ENCODE measurements at regions not wholly inside any gene's neighbourhood (a gene's known extent, or its start where the extent isn't known, plus 50 kb on each side); places are given as distances from the start of the nearest gene placed in this dataset.

GRCh38 chr13:69649063-69649392 lies 458.6 kb upstream of the ATXN8OS start:
- no peaks in the 10 kb centered on the region for H3K27me3 Mint-ChIP-seq (ENCODE audit: low read depth)
- H3K36me3 Mint-ChIP-seq (ENCODE audit: low read depth) = no peaks in the 10 kb centered on the region

GRCh38 chr13:69648340-69649062 lies 459.1 kb upstream of the ATXN8OS start:
- DNase-seq (ENCODE audit: low spot score) = no peak
- no peak overlapping the region for H3K27ac Mint-ChIP-seq (ENCODE audit: unreplicated experiment)
- H3K4me1 Mint-ChIP-seq (ENCODE audit: low read depth) = no peaks in the 10 kb centered on the region
- H3K27me3 Mint-ChIP-seq (ENCODE audit: low read depth) = no peaks in the 10 kb centered on the region
- H3K9me3 Mint-ChIP-seq (ENCODE audit: low read depth) = no peaks in the 10 kb centered on the region
- H3K36me3 Mint-ChIP-seq (ENCODE audit: low read depth) = no peaks in the 10 kb centered on the region
- no peak overlapping the region for H3K4me3 Mint-ChIP-seq (ENCODE audit: unreplicated experiment)
- TF ChIP-seq CTCF (IDR thresholded peaks at IDR 0.05) = no peak

More at GRCh38 chr13:69649063-69649392, 458.6 kb upstream of the ATXN8OS start:
- Mint-ChIP-seq H3K9me3 (ENCODE audit: low read depth) (no peaks in the 10 kb centered on the region), H3K4me3 (ENCODE audit: unreplicated experiment) (no peak overlapping the region), H3K27ac (ENCODE audit: unreplicated experiment) (no peak overlapping the region), H3K4me1 (ENCODE audit: low read depth) (no peaks in the 10 kb centered on the region)
- DNase-seq (ENCODE audit: low spot score) = no peak
- no peak for TF ChIP-seq CTCF (IDR thresholded peaks at IDR 0.05)

GRCh38 chr13:69644447-69644846 lies 463.2 kb upstream of the ATXN8OS start:
- TF ChIP-seq CTCF (IDR thresholded peaks at IDR 0.05) = no peak
- H3K36me3 Mint-ChIP-seq (ENCODE audit: low read depth) = no peaks in the 10 kb centered on the region
- no peaks in the 10 kb centered on the region for H3K9me3 Mint-ChIP-seq (ENCODE audit: low read depth)
- DNase-seq (ENCODE audit: low spot score) = no peak
- no peaks in the 10 kb centered on the region for H3K27me3 Mint-ChIP-seq (ENCODE audit: low read depth)
- no peak overlapping the region for H3K4me3 Mint-ChIP-seq (ENCODE audit: unreplicated experiment)
- H3K27ac Mint-ChIP-seq (ENCODE audit: unreplicated experiment) = no peak overlapping the region
- no peaks in the 10 kb centered on the region for H3K4me1 Mint-ChIP-seq (ENCODE audit: low read depth)

GRCh38 chr13:69641773-69642172 lies 465.9 kb upstream of the ATXN8OS start:
- Mint-ChIP-seq H3K36me3 (ENCODE audit: low read depth) (no peaks in the 10 kb centered on the region), H3K4me3 (ENCODE audit: unreplicated experiment) (no peak overlapping the region)

GRCh38 chr13:69633044-69633443 lies 474.6 kb upstream of the ATXN8OS start:
- peaks cover 2% of the 10 kb centered on the region for H3K9me3 Mint-ChIP-seq (ENCODE audit: low read depth)
- peaks cover 1% of the 10 kb centered on the region for H3K36me3 Mint-ChIP-seq (ENCODE audit: low read depth)
- H3K27ac Mint-ChIP-seq (ENCODE audit: unreplicated experiment) = no peak overlapping the region
- H3K4me3 Mint-ChIP-seq (ENCODE audit: unreplicated experiment) = no peak overlapping the region
- no peaks in the 10 kb centered on the region for H3K4me1 Mint-ChIP-seq (ENCODE audit: low read depth)
- DNase-seq (ENCODE audit: low spot score) = no peak
- H3K27me3 Mint-ChIP-seq (ENCODE audit: low read depth) = peaks cover 8% of the 10 kb centered on the region
- no peak for TF ChIP-seq CTCF (IDR thresholded peaks at IDR 0.05)

More at GRCh38 chr13:69641773-69642172, 465.9 kb upstream of the ATXN8OS start:
- no peaks in the 10 kb centered on the region for H3K4me1 Mint-ChIP-seq (ENCODE audit: low read depth)
- H3K27me3 Mint-ChIP-seq (ENCODE audit: low read depth) = no peaks in the 10 kb centered on the region
- H3K9me3 Mint-ChIP-seq (ENCODE audit: low read depth) = no peaks in the 10 kb centered on the region
- no peak for TF ChIP-seq CTCF (IDR thresholded peaks at IDR 0.05)
- H3K27ac Mint-ChIP-seq (ENCODE audit: unreplicated experiment) = no peak overlapping the region
- DNase-seq (ENCODE audit: low spot score) = no peak
